WERI-Rb-1 (cell line): ENCODE measurements at regions not wholly inside any gene's neighbourhood (a gene's known extent, or its start where the extent isn't known, plus 50 kb on each side); places are given as distances from the start of the nearest gene placed in this dataset.

ENCODE experiments used
- DNase-seq: peaks from one replicate; pipeline ENCODE4 v3.0.0-alpha.2; 2020
- H3K27ac ChIP-seq: fragments of 250-450 bp; sonication (Bioruptor Pico); 2 replicates; pipeline ENCODE4 v1.5.1; 2020; ENCODE audit warnings: mild to moderate bottlenecking, moderate library complexity
- H3K27me3 ChIP-seq: fragments of 250-450 bp; sonication (Bioruptor Pico); 2 replicates; pipeline ENCODE4 v1.5.1; 2021; ENCODE audit warnings: mild to moderate bottlenecking, low read depth, moderate library complexity; ENCODE audit not compliant: insufficient read depth, severe bottlenecking
- H3K36me3 ChIP-seq: fragments of 250-450 bp; sonication (Bioruptor Pico); 2 replicates; pipeline ENCODE4 v1.5.1; 2020; ENCODE audit warnings: mild to moderate bottlenecking, moderate library complexity
- H3K4me3 ChIP-seq: 2 replicates; pipeline ENCODE4 v1.5.1; 2011; ENCODE audit warnings: low read depth, mild to moderate bottlenecking, control low read depth, low read length
- H3K9me3 ChIP-seq: fragments of 250-450 bp; sonication (Bioruptor Pico); 2 replicates; pipeline ENCODE4 v1.5.1; 2021; ENCODE audit warnings: mild to moderate bottlenecking, moderate library complexity; ENCODE audit not compliant: severe bottlenecking
- TF ChIP-seq, protein P1 (sequence below): IDR thresholded peaks from 2 replicates; pipeline ENCODE4 v1.5.1; 2011; ENCODE audit warnings: low read depth, mild to moderate bottlenecking, control low read depth, inconsistent platforms, low read length

GRCh38 chr2:150955231-150955630 lies 306.4 kb downstream of the RBM43 start:
- TF ChIP-seq, protein P1, sequence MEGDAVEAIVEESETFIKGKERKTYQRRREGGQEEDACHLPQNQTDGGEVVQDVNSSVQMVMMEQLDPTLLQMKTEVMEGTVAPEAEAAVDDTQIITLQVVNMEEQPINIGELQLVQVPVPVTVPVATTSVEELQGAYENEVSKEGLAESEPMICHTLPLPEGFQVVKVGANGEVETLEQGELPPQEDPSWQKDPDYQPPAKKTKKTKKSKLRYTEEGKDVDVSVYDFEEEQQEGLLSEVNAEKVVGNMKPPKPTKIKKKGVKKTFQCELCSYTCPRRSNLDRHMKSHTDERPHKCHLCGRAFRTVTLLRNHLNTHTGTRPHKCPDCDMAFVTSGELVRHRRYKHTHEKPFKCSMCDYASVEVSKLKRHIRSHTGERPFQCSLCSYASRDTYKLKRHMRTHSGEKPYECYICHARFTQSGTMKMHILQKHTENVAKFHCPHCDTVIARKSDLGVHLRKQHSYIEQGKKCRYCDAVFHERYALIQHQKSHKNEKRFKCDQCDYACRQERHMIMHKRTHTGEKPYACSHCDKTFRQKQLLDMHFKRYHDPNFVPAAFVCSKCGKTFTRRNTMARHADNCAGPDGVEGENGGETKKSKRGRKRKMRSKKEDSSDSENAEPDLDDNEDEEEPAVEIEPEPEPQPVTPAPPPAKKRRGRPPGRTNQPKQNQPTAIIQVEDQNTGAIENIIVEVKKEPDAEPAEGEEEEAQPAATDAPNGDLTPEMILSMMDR = no peak

DNA sequence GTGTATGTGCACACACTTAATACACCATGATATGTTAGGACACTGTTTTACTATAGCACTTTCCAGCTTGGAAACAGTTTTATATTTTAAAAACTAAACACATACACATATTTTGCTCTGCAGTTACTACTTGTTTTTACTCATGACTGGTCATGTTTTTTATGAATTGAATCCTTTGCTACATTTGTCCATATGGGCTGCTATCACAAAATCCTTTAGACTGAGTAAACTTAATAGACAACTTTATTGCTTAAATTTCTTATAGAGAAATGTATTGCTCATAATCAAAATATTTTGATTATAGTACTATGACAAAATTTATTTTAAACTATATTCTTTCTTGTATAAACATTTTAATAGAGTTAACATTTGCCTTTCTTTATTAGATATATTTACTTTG lies 314.8 kb downstream of the RBM43 start:
- Histone ChIP-seq H3K36me3 (no peaks in the 10 kb centered on the region), H3K4me3 (no peak overlapping the region), H3K27me3 (no peaks in the 10 kb centered on the region), H3K9me3 (no peaks in the 10 kb centered on the region), H3K27ac (no peak overlapping the region)
- TF ChIP-seq, protein P1 = no peak
- DNase-seq = no peak

More at GRCh38 chr2:150955231-150955630, 306.4 kb downstream of the RBM43 start:
- no peak for DNase-seq
- H3K36me3 ChIP-seq = no peaks in the 10 kb centered on the region
- H3K27me3 ChIP-seq = no peaks in the 10 kb centered on the region
- no peak overlapping the region for H3K4me3 ChIP-seq
- H3K27ac ChIP-seq = no peak overlapping the region
- H3K9me3 ChIP-seq = no peaks in the 10 kb centered on the region

DNA sequence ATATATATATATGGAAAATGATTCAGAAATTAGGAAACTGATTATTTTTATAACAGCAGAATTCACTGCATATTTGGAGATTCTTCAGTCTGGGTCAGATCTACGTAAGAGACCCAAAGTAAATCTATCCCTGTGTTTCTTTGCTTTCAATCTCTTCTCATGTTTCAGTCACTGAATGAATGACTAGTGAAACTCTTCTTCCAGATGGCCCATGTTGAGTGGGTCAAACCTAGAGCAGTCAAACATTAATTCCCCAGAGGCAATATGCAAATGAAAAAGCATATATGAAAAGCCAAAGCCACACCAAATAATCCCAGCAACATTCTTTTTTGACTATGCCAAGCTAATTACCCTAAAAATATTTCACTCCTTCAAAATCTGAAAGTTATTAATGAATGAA lies 317.3 kb downstream of the RBM43 start:
- Histone ChIP-seq H3K27ac (no peak overlapping the region), H3K9me3 (no peaks in the 10 kb centered on the region), H3K27me3 (no peaks in the 10 kb centered on the region), H3K4me3 (no peak overlapping the region), H3K36me3 (no peaks in the 10 kb centered on the region)
- DNase-seq = no peak
- TF ChIP-seq, protein P1 = no peak

- no peak for DNase-seq
Observed at GRCh38 chr2:150939087-150939486, 322.6 kb downstream of the RBM43 start.

GRCh38 chr2:150938527-150938926 lies 323.1 kb downstream of the RBM43 start:
- Histone ChIP-seq H3K27ac (no peak overlapping the region), H3K27me3 (no peaks in the 10 kb centered on the region)
- no peak for DNase-seq

More at GRCh38 chr2:150939087-150939486, 322.6 kb downstream of the RBM43 start:
- TF ChIP-seq, protein P1 = no peak
- Histone ChIP-seq H3K27me3 (no peaks in the 10 kb centered on the region), H3K4me3 (no peak overlapping the region), H3K27ac (no peak overlapping the region), H3K36me3 (no peaks in the 10 kb centered on the region), H3K9me3 (no peaks in the 10 kb centered on the region)

DNA sequence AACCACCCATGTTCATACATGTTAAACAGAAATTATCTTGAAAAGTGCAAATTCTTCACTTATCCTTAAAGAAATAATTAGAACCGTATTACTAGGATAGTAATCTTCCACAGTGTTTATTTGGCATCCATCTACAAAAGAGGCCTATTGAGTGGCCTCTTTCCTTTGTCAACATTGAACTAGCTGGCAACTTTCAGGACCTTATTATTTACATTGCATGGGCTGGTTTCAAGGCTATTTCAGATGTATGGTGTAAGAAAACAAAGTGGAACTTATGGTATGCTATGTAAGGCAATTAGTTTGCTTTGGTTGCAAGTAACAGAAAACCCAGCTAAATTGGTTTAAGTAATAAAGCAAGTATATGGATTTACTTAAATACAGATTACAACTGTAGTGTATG lies 324.6 kb downstream of the RBM43 start:
- Histone ChIP-seq H3K4me3 (no peak overlapping the region), H3K9me3 (no peaks in the 10 kb centered on the region), H3K27me3 (no peaks in the 10 kb centered on the region), H3K36me3 (no peaks in the 10 kb centered on the region), H3K27ac (no peak overlapping the region)
- TF ChIP-seq, protein P1 = no peak
- no peak for DNase-seq

More at GRCh38 chr2:150938527-150938926, 323.1 kb downstream of the RBM43 start:
- H3K36me3 ChIP-seq = no peaks in the 10 kb centered on the region
- H3K9me3 ChIP-seq = no peaks in the 10 kb centered on the region
- TF ChIP-seq, protein P1 = no peak
- H3K4me3 ChIP-seq = no peak overlapping the region
